NCI-H446 (cell line): ENCODE measurements at regions not wholly inside any gene's neighbourhood (a gene's known extent, or its start where the extent isn't known, plus 50 kb on each side); places are given as distances from the start of the nearest gene placed in this dataset.

Experiments
- DNase-seq, 2 experiments: peaks; one replicate each; lab custom pipeline; 2025; lab: John Stamatoyannopoulos, UW

DNA sequence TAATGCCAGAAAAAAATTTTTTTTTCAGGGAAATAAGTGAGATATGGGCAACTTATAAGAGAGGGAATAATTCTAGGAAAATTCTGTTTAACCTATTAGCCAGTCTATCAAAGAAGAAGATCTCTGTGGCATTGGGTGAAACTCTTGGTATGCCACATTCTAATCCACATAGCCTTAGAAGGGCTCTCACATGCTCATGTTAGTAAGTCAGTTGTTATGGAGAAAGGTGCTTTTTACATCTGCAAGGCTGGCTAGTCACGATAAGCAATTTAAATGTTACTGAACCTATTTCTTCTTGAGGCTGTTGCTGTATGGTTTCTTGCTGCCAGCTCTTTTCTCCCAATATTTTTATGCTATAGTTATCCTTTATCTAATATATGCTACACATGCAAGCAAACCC is 89.9 kb upstream of the MAGI1 start:
- DNase-seq, result no peak

DNA sequence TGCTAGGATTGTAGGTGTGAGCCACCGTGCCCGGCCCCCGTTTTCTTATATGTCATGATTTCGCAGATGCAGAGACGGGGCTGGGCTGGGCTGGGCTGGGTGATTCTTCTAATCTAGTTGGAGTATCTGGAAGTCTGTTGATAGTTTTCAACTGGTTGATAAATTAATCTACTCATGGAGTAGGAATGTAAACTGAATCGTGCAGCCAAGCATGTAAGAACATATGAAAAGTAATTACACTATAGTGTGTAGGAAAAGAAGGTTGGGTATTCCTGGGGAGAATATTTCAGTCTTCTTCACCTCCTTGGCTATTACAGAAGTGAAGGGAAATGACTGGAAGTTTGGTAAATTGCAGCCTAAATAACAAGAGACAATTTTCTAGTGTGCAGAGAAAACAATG is 82.6 kb upstream of the MAGI1 start:
- DNase-seq, result no peak

DNA sequence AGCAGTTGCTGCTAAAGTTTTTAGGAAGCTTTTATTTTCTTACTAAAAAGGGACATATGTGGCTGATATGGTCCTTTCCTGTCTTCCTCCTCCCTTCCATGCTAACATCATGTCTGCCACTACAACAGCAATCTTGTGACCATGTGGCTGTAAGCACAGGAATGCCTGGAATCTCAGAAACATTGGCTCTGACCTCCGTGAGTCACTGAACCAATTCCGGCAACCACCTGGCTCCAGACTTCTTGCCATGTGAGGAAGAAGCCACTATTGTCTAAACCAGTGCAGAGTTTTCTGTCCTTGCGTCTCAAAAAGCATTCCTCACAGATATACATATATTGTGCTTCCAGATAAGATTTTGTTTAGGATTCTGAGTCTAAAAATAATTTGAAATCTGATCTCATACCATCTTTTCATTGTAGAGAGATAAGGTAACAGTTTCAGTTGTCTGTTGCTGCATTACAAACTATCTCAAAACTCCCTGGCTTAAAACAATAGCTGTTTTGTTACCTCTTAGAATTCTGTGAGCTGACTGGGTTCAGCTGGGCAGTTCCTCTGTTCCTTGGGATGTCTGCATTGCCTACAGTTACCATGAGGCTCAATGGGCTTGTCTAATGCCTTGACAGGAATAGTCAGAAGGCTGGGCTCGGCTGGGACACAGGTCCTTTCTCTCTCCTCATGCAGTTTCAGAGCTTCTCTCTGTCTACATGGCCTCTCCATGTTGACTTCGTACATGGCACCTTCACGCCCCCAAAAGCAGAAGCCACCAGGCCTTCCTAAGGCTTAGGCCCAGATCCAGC is 77.3 kb upstream of the MAGI1 start:
- DNase-seq, result no peak

DNA sequence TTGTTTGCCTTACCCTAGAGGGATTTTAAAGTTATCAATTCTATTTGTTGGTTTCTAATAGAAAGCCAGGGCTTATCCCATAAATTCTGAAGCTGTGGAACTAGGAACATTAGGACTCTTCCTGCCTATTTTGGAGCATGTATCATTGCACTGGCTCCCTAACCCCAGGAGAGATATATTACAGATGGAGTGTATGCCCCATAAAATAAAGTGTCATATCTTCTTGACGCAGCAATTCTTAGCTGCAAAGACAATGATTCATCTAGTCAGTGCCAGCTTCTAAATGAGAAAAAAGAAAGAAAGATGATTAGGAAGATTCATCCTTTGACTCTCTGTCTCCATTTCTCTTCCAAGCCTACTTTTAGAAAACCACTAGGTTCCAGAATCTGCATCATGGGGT is 74.8 kb upstream of the MAGI1 start:
- no peak for DNase-seq

DNA sequence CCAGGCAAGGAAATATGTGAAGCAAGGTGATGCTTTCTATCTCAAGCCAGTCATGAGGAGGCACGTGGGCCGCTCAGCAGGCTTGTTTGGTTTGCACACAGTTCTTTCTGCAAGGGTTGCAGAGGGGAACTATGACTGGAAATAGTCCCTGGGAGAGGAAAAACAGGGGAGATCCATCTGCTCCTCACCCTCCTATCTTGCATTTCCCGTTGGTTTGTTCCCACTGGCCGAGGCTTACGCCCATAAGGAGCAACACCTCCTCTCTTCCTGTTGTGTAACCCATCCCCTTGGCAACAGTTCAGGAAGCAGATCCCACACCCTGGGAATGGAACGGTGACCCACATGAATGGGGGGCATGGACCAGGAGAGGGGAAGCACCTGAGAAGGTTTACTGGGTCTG is 72.1 kb upstream of the MAGI1 start:
- DNase-seq, result no peak

DNA sequence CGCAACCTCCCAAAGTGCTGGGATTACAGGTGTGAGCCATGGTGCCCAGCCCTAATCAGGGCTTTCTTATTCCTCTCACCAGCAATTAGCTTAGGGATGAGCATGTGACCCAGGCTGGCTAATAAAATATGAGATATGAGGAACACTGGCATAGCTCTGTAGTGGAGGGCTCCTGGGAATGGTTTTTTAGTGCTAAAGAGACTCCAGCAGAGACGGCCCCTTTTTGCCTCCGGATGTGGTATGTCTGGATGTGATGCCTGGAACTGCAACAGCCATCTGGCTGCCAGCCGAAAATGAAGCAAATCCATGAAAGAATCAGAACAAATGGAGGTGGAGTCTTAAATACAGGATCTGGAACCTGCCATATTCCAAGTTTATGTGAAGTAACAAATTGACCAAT is 69.1 kb upstream of the MAGI1 start:
- DNase-seq, result no peak

DNA sequence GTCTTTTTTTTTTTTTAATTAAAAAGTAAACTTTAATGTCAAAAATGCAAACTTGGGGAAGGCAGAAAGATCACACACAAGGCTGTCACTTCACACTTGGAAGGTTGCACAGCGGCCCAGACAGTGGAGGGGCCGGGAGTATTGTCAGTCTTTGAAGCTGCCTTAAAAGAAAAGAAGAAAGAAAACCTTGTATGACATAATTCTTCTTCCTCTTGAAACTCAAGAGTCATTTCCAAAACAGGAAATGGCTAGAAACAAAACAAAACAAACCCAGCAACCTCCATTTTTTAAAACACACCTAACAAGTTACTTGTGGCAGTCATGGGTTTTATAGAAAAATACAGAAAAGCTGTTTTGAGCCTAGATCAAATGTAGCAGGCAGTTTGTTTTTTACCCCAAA is 68.1 kb upstream of the MAGI1 start:
- DNase-seq, result no peak

DNA sequence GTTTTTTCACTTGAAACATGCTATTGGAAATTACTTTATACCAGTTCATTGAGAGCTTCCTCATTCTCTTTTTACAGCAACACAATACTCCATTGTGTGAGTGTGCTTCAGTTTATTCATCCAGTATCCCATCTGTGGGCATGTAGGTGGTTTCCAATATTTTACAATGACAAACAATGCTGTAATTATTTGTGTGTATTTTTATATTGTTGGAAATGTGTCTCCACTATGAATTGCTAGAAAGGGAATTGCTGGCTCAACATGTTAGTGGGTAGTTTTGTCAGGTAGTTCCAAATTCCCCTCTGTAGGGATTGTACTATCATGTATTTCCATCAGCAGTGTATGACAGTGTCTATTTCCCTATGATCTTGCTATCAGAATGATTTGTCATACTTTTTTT is 65.8 kb upstream of the MAGI1 start:
- no peak for DNase-seq

DNA sequence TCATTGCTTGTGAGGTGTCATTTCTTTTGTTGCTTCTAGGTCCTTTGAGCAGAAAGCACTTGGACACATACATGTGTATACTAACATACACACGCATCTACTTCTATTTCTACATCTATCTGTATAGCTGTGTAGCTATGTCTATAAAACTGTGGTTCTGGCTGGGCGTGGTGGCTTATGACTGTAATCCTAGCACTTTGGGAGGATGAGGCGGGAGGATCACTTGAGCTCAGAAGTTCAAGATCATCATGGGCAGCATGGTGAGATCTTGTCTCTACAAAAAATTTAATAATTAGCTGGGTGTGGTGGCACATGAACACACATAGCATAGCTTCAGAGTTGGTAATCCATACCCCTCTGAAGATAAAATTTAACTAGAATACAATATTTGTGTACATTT is 65.0 kb upstream of the MAGI1 start:
- DNase-seq, result no peak

DNA sequence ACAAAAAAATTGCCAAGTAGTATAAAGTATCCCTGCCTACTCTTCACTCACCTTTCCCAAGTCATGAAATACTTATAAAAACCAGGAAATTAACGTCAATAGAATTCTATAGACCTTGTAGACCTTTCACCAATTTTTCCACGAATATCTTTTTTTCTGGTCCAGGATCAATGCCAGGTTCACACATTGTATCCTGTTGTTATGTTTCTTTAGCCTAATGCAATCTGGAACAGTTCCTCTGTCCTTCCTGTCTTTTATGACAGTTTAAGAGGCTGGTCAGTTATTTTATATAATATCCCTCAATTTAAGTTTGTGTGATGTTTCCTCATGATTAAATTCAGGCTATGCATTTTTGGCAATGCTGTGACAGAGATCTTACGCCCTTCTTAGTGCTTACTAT is 63.2 kb upstream of the MAGI1 start:
- DNase-seq, result no peak

DNA sequence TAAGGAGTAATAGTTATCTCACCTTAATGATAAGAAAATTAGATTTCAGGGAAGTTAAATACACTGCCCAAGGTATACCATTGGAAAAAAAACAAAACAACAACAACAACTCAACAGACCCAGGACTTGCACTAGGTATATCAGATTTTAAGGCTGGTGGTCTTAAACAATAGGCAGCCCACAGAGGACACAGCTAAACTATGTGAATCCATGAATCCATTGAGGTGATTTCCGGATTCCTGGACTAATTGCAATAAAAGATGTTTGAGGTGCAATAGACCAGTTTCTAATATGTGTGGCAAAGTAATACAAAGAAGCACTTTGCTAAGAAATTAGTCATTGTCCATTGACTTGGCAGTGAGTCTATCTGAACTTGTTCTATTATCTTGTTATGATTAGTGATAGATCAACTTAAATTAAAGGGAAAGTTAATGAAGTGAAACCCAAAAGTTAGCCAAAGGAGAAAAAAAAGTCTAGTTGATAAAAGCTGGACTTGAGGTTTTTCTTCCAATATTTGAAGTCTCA is 60.9 kb upstream of the MAGI1 start:
- no peak for DNase-seq

DNA sequence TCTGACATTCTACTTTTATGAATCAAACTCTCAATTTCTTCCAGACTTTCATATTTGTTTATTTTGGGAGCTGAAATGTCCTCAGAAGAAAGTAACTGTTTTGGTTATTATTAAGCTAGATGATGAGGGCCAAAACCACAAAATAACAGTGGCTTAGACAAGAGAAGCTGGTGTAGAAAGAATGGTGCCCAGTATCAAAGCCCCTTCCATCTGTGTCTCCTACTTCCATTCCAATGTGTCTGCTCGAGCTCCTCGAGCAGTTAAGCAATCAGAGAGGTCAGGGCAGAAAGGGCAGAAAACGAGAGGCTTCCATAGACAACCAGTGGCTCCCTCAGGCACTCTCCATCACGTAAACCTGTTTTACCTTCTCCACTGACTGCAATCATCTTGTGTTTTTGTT is 59.7 kb upstream of the MAGI1 start:
- DNase-seq, result no peak

DNA sequence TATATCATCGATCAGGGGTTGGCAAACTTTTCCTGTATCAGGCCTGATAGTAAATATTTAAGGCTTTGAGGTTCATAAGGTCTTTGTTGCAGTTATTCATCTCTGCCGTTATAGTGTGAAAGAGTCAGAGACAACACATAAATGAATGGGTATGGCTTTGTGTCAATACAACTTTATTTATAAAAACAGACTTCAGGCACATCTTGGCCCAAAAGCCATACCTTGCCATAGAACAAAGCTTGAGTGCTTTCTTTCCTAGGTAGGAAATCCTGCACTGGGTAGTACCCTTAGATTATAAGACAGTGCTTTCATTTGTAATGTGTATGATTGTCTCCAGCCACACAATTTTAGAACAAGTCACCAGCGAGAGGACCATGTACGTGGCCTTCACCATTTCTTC is 58.9 kb upstream of the MAGI1 start:
- DNase-seq, result no peak

DNA sequence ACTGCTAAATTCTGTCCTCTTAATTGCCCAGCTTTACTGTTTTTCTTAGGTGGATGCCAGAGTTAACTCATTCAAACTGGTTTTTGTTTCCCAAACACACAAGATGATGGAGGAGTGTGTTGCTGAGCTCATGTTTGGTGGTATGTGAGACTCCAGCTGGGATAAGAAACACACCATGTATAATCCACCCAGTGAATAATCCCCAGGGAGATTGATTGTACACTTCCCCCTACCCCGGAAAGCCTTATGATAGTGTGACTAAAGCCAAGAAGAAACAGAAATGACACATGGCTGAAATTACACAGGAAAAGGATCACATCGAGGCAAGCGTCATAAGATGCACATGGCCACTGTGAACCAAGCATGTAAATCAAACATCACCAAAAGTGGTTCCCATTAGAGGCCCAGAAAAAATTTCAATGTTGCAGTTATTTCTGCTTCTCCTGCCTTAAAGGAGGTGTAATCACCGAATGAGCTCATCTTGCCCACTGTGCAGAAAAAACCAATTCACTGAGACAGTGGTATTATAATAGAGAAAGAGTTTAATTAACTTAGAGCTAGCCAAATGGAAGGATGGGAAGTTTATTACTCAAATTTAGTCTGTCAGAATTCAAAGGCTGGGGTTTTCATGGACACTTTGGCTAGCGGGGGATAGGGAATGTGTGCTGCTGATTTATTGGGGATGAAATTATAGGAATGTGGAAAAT is 56.7 kb upstream of the MAGI1 start:
- DNase-seq, result no peak

DNA sequence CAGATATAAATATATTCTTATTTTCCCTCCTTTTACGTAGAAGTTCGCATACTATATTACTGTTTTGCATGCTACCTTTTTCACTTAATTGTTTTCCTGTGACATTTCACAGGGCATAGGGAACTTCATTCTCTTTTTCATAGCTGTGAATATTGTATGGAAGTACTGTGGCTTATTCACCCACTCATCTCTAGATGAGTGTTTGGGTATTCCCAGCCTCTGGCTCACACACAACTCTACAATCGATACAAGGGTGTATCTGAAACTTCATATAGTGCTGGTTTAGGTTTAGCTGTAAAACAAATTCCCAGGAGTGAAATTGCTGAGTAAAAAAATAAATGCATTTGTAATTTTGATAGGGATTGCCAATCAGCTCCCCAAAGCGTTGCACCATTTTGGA is 55.3 kb upstream of the MAGI1 start:
- no peak for DNase-seq

DNA sequence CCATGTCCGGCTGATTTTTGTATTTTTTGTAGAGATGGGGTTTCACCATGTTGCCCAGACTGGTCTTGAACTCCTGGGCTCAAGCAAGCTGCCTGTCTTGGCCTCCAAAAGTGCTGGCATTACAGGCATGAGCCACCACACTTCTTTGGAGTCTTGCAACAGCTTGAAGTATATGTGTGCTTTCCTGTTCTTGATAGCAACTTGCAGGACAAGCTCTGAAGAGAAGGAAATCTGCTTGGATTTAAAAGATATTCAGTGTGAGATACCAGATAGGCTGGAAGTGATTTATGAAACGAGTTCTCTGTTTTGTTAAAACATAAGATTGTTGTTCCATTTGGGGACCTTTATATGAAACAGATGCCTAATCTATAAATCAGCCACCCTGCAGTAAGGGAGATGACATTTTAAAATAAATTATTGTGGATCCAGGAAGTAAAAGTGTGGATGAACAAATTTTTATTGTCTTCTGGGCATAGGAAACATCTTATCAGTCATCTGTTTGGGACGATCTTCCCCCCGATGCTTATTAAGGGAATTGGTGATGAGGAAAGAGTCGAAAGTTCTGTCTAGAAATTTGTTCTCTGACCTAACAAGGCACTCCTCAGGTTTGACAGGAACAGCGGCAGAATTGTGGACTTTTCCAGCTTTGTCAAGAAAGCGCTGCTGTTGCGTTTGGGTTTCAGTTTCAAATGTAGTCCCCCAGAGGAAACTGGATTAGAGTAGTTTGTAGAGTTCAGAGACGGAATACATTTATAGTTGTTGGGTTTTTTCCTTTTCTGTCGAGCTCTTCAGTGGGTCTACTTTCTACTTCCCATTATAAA is 53.7 kb upstream of the MAGI1 start:
- DNase-seq, result no peak
